M059J (cell line): ENCODE measurements at regions not wholly inside any gene's neighbourhood (a gene's known extent, or its start where the extent isn't known, plus 50 kb on each side); places are given as distances from the start of the nearest gene placed in this dataset.
"Not testable (repeated sequence)": the region's sequence is repeated elsewhere in the genome, so short reads cannot be mapped to it uniquely, and the experiment has no call there.

Experiments
- DNase-seq: peaks from one replicate; pipeline ENCODE4 v3.0.0-alpha.2; 2012; ENCODE audit warnings: low read depth

DNA sequence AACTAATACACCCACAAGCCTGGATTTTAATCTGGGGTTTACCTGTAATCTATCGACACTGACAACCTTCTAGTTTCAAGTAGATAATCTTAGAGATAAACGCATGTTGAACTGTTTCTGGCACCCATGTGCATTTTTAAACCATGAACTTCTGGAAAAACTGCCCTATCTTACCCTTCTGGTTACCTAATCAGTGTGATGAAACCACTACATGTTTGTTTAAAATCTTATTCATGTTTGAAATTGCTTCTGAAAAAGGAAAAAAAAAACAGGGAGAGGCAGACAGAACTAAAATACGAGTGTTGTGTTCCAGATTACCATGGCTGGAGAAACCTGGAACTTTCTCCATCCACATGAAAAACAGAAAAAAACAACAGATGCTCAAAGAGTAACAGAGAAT is 139.3 kb downstream of the MID1IP1 start:
- DNase-seq: no peak

DNA sequence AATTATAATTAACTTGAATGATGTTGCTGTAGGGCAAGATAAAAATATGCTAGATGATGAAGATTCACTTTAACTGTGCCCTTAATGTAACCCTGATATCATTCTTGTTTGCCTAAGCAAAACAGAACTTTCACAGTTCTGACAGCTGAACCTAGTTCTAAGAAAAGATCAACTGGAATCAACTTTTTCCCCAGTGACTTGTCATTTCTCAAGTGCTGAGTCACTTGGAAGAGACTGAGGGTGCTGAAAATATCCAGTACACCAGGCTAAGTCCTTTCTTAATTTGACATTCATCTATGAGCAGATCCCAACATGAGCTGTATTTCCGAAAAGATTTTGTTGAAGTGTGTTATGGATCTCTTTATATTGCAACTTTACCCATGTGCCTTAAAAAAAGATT is 140.4 kb downstream of the MID1IP1 start:
- DNase-seq: no peak

DNA sequence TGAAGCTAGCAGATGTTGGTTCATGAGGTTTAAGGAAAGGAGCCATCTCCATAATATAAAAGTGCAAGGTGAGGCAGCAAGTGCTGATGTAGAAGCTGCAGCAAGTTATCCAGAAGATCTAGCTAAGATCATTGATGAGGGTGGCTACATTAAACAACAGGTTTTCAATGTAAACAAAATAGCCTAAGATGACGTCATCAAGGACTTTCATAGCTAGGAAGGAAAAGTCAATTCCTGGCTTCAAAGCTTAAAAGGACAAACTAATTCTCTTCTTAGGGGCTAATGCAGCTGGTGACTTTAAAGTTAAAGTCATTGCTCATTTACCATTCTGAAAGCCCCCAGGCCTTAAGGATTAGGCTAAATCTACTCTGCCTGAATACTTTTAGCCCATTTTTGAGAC is 141.9 kb downstream of the MID1IP1 start:
- DNase-seq: no peak

DNA sequence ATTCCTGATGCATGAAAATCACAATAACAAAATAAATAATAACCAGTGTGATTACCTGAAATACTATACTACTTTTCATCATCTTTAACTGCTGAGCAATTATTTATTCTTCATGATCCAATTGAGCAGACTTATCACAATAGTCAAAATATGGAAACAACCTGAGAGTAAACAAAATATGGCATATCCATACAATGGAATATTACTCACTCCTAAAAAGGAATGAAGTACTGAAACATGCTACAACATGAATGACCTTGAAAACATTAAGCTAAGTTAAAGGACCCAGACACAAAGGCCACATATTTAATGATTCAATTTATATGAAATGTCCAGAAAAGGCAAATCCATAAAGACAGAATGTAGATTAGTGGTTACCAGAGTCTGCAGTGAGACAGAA is 146.8 kb downstream of the MID1IP1 start:
- no peak for DNase-seq

DNA sequence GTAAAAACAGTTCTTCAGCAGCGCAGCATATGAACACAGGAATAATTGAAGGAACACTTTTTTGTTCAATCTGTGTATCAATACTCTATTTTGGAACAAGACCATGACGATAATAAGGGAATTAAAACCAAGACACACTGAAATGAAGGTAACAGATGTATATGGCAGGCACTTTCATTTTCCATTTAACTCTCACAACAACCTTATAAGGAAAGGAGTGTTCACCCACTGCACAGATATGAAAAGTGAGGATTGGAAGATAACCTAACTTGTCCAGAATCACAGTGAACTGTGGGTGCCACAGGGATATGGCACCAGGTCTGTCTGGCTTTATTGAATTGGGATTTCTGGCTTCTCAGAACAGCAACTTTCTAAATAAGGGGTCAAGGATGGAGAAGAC is 153.3 kb downstream of the MID1IP1 start:
- DNase-seq: no peak

DNA sequence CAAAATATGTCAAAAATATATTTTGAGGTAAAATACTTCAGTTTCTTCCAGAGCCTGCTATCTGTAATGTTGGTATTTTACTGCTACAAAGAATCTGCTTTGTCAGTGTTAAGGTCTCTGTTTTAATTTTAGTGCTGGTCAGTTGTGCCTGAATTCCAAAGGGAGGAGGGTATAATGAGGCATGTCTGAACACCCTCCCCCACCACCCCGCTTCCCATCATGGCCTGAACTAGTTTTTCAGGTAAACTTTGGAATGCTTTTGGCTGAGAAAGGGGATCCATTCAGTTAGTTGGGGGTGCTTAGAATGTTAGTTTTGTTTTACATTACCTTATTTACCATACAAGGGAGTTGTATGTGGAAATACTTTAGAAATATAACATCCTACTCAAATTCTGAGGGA is 158.5 kb downstream of the MID1IP1 start:
- no peak for DNase-seq

DNA sequence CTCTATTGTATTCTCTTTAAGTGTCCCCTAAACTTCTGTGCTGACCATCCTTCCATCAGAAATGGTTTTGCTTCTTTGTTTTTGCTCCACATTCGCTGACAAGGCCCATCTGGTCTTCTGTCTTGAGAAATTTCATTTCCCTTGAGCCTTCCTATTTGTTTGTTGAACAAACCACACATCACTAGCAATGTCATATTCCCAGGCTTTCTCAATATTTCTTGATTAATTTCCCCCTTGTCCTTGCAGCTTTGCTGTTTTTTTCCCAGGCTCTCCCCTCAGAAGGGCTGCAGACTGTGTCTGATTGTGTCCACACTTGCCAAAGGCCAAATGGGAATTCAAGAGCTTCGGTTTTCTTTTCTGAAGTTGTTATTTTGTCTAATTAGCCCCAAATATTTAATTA is 158.9 kb downstream of the MID1IP1 start:
- no peak for DNase-seq

DNA sequence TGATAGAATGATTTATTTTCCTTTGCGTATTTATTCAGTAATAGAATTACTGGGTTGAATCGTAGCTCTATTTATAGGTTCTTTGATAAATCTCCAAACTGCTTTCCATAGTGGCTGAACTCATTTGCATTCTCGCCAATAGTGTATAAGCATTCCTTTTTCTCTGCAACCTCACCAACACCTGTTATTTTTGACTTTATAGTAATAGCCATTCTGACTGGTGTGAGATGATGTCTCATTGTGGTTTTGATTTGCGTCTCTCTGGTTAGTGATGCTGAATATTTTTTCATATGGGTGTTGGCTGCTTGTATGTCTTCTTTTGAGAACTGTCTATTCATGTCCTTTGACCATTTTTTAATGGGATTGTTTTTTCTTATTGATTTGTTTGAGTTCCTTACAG is 160.7 kb downstream of the MID1IP1 start:
- no peak for DNase-seq

DNA sequence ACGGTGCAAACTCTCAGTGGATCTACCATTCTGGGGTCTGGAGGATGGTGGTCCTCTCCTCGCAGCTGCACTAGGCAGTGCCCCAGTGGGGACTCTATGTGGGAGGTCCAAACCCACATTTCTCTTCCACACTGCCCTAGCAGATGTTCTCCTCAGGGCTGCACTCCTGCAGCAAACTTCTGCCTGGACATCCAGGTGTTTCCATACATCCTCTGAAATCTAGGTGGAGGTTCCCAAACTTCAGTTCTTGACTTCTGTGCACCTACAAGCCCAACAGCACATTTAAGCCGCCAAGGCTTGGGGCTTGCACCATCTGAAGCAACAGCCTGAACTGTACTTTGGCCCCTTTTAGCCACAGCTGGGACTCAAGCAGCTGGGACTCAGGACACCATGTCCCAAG is 162.0 kb downstream of the MID1IP1 start:
- DNase-seq: not testable (repeated sequence)

DNA sequence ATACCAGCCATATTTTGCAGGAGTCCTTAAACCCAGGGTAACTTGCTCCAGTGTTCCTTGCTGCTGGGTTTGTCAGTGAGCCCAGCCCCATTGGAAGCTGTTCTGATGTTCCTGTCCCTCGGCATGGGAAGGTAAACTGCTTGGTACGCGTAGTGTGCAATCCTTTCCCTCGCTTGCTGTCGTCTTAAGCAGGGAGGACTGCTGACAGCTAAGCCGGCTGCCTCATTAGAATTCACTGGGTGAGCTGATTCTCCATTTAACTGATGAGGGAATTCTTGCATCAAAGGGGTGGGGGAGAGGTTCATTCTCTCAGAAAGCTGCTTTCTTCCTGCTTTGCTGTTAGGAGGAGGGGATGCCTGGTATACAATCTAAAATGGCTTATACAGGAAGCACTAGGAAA is 164.6 kb downstream of the MID1IP1 start:
- DNase-seq: no peak

DNA sequence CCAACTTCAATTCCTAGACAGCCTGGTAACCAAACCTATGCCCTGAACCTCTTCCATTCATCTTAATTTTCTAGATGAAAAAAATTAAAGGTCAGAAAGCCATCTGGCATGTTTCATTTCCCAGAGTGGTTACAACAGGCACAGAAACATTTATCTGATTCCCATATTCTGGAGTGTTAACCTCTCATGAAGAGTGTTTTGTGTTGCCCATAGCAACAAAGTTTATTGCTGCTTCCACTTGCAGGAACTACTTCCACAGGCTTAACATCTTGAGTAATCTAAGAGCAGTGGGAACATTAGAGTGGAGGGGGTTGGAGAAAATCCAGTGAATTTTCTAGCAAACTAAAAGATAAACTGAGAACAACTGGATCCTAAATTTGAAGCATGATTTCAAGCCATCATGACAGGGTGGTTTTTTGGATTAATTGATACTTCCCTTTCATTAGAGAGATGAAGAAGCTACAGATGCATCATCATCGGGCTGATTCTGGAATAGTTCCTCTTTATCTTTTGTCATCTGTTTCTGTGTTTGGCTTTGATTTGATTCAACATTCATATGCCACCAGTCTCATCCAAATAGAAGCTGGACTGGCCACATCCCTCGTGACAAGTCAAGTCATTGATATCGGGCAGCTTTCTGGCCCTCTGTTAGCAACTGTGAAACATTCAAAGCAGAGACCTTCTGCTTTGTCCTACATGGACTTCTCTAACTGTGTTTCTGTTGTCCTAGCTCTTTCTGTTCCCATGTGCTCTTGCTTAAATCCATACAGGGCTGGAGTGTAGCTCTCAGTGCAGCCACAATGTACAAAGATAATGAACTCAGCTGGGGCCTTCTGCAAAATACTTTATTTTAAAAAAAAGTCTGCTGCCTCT is 167.3 kb downstream of the MID1IP1 start:
- no peak for DNase-seq

DNA sequence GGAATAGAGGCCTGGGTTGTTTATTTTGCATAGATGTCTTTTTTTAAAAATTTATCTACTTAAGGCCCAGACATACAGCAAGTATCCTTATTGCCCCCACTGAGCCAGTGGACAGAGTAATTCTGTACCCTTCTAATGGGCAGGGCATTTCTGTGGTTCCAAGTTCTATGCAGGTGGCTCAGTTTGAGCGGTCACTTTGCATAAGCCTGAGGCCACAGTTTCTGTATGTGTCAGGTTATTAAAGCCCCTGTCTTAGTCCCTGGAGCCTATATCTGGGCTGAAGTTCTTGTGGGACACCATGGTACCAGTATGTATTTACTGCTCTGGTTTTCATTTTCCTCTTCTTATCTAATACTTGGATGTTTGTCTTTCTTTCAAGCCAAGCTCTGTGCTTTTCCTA is 168.8 kb downstream of the MID1IP1 start:
- no peak for DNase-seq

DNA sequence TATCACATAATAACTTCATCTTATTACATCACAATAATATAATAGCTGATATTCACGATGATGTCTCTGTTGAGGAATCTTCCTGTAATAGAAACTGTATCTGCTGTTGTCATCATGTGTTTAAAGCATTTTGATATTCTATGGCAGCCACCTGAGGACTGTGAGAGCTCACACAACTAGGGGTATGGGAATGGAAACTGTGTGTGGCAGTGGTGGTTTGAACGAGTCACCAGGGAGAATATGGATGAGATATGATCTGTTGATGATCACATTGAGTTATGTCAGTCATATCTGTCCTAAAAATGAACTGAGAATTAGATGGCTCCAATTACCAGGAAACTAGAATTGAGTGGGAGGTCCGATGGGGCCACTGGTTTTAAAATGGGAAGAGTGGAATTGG is 169.6 kb downstream of the MID1IP1 start:
- no peak for DNase-seq

DNA sequence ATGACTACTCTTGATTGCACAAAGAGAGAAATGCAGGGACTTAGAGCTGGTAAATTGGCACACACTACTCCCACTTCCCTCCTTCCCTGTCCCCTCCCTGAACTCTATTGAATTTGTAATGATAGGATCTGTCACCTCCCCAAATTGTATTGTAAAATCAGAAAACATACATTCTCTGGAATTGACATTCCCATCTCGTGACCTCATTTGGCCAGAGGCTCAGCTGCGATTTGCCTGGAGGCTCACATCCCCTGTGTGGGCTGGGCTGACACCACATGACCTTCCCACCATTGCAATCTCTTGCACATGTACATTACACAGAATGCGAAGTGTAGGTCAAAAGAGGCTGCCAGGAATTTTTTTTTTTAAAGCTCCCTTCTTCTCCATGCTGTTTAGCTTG is 172.1 kb downstream of the MID1IP1 start:
- no peak for DNase-seq

DNA sequence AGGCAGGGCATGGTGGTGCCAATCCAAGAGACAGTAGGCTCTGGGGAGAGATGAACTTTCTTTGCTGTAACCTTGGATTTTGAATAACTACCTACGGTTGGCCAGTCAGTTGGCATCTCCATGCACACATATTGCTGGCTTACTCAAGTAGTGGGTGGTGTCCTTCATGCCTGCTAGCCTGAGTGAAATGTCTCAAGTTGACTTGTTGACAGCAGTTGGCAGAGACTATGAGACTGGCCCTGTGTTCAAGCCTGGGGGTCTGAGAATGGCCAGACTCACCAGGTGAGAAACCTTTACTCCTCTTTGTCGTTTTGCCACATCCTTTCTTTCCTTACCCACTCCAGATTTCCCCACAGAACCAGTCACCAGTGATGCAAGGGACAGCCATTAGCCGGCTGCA is 173.3 kb downstream of the MID1IP1 start:
- DNase-seq: no peak

DNA sequence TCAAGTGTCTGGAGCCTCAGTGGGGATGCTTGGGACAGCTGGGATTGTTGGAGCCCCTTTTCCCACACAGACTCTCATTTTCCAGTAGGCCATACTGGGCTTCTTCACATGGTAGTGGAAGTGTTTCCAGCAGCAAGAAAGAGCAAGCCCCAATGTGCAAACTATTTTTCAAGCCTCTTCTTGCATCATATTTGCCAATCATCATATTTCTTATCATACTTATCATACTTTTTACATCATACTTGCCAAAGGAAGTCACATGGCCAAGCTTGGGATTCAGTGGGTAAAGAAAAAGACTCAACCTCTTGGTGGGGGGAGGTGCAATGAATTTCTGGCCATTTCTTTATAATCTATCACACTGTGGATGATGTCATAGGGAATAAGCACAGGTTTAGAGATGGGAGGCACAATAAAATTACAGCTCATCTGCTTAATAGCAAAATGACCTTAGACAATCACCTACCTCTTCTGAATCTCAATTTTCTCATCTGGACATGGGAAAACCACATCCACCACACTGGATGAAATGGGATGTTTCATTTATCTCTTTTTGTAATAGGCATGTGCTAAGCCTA is 174.2 kb downstream of the MID1IP1 start:
- no peak for DNase-seq

DNA sequence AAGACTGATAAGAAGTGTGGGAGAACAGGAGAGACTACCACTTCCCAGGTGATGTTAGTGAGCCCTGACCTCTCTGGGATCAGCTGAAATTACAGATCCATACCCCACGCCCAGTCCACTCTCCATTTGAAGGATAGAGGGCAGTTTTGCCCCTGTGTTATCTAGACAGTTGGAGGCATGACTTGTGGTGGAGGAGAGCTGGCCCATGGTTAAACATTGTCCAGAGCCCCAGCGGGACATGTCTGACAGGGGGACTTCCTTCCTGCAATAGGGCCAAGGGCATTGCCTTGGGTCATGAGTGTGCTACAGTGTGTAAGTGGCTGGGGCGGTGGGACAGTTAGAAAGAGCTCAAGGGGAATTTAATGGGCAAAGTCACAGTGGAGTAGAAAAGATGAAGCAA is 181.1 kb downstream of the MID1IP1 start:
- DNase-seq: no peak

DNA sequence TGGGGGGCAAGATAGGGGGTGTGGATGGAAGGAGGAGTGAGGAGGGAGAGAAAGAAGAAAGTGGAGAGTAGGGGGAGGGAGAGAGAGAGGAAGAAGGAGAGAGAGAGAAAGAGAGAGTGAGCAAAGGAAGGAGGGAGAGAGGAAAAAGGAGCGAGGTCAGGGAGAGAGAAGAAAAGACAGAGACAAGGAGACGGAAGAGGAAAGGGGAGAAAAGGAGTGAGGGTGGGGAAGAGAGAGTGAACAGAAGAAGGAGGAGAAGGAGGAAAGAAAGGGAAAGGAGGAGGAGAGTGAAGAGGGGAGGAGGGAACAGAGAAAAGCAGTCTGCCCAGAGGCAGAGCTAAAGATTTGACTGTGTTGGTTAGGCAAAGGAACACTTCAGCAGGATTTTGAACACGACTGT is 181.6 kb downstream of the MID1IP1 start:
- no peak for DNase-seq

DNA sequence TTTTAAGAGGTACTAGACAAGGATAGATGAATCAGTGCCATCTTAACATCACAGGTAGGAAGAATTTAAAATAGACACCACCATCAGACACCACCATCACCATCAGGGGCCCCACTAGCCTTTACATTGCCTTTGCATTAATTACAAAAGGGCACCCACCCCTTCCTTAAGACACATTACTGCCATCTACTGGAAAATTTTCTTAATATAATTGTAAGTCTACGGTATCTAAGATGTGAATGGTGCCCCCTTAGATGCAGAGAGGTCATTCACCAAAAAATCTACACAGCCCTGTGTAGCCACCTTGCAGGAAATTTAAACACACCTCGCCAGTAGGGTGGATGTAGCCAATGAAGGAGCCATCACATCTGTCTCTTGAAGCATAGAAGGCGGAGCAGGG is 184.1 kb downstream of the MID1IP1 start:
- DNase-seq: peak; percentile 6

DNA sequence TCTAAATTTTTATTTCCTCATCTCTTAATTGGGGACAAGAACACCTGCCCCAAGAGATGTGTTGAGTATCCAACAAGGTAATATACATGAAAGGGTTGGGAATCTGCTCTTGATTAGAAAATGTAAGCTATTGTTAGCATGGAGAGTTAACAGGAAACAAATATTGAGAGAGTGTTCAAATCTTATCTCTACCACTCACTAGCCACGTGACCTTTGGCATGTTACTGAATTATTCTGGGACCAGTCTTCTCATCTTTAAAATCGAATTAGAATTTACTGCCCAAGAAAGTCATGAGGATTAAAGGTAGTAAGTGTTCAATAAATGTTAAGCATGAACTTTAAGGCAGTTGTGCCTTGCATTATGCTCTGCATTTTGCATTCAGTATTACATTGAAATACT is 184.7 kb downstream of the MID1IP1 start:
- DNase-seq: no peak

DNA sequence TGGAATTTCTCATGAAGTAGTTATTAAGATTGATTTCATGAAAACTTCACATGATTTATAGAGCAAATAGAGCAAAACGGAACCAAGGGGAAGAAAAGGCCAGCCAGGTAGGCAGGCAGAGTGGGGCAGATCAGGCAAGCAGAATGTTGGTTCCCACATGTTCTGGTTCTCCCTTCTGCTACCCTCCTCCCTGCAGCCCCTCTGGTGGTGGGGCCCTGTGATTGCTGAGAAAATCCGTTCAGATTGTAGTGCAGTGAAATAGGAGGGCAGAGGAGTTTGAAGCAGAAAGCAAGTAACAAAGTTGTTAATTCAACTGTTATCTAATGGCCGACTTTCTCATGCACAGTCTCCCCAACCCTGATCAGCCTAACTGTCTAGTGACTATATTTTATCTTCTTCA is 185.3 kb downstream of the MID1IP1 start:
- DNase-seq: no peak

DNA sequence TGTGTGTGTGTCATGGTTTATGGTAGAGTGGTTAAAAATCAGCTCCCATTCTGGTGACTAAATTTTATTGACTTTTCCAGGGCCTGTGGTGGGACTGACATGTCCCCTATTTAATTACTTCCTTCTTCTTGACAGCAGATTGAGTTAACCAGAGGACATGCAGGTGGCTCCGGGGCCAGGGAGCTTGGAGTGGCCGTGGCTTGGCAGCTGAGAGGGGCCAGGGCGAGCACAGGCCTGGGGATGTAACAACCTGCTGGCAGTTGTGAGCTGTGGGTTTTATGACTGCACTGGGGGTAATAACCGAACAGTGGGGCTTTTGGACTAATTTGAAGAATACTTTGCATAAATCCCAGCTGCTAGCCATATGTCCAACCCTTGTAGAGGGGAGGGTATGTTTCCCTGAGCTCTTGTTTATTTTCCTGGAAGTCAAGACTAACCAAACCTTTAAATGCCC is 186.0 kb downstream of the MID1IP1 start:
- no peak for DNase-seq

DNA sequence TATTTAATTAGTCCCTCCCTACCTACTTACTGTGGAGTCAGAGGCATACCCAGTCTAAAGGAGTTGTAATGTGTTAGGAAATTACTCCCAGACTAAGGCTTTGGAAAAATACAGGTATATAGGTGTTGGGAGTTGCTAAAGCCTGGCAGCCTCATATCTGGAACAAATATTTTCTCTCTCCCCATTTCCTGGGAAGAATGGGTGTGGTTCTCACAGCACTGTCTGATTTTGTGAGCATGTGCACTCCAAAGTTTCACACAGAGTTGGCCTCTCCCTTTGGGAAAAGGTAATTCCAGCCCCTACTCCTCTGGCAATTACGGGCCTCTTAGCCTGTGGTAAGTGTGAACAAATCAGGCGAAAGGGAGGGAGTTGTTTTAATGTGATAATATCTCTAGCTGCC is 187.0 kb downstream of the MID1IP1 start:
- DNase-seq: no peak

DNA sequence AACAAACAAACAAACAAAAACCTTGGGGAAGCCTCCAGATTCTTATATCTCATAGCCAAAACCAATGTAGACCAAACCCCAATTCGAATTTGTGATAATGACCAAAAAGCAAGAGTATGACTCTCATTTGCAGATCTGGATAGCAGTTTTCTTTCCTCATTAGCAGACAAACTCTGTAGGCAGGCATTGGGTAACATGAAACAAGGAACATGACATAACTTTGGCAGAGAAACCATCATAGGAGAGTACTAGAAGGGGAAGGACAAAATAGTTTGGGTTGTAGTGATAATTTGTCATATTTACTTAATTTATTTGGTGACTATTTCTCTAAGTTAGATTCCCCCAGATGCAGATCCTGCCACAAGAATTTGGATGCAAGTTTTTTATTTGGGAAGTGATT is 187.8 kb downstream of the MID1IP1 start:
- no peak for DNase-seq
